Right atrium auricular region (tissue), 2 donors: ENCODE measurements at regions not wholly inside any gene's neighbourhood (a gene's known extent, or its start where the extent isn't known, plus 50 kb on each side); places are given as distances from the start of the nearest gene placed in this dataset.

Source experiments
- DNase-seq: peaks from one replicate; pipeline ENCODE4 v3.0.0-alpha.2; 2019; ENCODE audit warnings: low spot score
- H3K27ac ChIP-seq, 2 donors: fragments of 200-600 bp; sonication (generic); 1 replicate in 1 of 2; 2 replicates in 1 of 2; pipeline ENCODE4 v1.5.1; 2016 to 2019
- H3K27me3 ChIP-seq, 2 donors: fragments of 200-600 bp; sonication (generic); one replicate each; pipeline versions ENCODE4 v1.5.1 to v1.6.0; 2017 to 2019
- H3K36me3 ChIP-seq: fragments of 200-600 bp; sonication (generic); one replicate; pipeline ENCODE4 v1.5.1; 2016
- H3K4me1 ChIP-seq, 2 donors: fragments of 200-600 bp; sonication (generic); one replicate each; pipeline versions ENCODE4 v1.5.1 to v1.6.0; 2017 to 2019
- H3K4me3 ChIP-seq, 2 donors: fragments of 200-600 bp; sonication (generic); 1 replicate in 1 of 2; 2 replicates in 1 of 2; pipeline ENCODE4 v1.5.1; 2017 to 2019; ENCODE audit warnings: mild to moderate bottlenecking in 1 of 2, moderate library complexity in 1 of 2
- H3K9me3 ChIP-seq, 2 donors: fragments of 200-600 bp; sonication (generic); one replicate each; pipeline ENCODE4 v1.5.1; 2019
- TF ChIP-seq, protein P1 (sequence below), 2 donors: fragments of 200-600 bp; sonication (generic); IDR thresholded peaks; one replicate each; pipeline ENCODE4 v1.5.1; 2019; ENCODE audit warnings: antibody characterized with exemption in 2 of 2

DNA sequence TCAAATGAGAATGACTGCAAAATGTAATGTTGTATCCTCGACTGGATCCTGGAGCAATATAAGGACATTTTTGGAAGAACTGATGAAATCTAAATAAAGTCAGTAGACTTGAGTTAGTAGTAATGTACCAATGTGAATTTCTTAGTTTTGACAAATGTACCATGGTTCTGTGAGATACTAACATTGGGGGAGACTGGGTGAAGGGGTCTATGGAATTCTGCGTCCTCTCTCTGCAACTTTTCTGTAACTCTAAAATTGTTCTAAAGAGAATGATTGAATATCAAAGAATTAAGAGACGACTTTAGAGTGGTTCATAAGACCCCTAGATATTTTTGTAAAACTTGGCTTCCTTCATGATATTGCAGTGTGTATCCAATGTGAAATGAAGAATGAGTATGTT, 59.2 kb upstream of the KAZN start:
- no peaks in the 10 kb centered on the region for H3K27me3 ChIP-seq
- no peak overlapping the region for H3K4me3 ChIP-seq
- H3K36me3 ChIP-seq = no peaks in the 10 kb centered on the region
- H3K4me1 ChIP-seq = no peaks in the 10 kb centered on the region
- no peaks in the 10 kb centered on the region for H3K9me3 ChIP-seq
- H3K27ac ChIP-seq = no peak overlapping the region
- no peak for DNase-seq
- TF ChIP-seq, protein P1, sequence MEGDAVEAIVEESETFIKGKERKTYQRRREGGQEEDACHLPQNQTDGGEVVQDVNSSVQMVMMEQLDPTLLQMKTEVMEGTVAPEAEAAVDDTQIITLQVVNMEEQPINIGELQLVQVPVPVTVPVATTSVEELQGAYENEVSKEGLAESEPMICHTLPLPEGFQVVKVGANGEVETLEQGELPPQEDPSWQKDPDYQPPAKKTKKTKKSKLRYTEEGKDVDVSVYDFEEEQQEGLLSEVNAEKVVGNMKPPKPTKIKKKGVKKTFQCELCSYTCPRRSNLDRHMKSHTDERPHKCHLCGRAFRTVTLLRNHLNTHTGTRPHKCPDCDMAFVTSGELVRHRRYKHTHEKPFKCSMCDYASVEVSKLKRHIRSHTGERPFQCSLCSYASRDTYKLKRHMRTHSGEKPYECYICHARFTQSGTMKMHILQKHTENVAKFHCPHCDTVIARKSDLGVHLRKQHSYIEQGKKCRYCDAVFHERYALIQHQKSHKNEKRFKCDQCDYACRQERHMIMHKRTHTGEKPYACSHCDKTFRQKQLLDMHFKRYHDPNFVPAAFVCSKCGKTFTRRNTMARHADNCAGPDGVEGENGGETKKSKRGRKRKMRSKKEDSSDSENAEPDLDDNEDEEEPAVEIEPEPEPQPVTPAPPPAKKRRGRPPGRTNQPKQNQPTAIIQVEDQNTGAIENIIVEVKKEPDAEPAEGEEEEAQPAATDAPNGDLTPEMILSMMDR (IDR thresholded peaks at IDR 0.05) = no peak

DNA sequence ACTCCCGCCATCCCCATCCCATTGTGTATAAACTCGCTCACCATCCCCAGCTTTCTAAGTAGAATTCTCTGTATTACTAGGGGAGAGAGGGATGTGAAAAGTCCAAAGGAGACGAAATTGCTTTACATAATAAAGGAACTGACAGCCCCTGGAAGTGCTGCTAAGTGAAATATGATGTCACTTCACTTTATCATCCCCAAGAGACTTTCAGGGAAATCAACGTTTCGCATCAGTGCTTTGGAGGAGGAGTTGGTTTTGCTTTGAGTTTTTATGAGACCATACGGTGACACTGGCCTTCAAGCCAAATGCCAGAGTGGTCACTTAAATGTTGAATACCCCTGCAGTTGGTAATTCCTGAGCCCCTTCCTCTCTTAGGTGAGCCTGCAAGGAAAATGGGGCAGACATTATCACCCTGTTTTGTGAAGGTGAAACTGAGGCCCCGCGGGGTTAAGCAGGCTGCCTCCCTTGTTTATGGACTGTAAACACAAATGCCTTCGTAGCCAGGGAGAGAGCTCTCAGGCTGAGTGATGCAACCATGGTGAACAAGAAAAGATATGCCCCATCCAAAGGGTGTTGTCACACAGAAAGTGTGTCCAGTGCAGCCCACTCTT, 58.4 kb upstream of the KAZN start:
- H3K27ac ChIP-seq = no peak overlapping the region
- no peaks in the 10 kb centered on the region for H3K9me3 ChIP-seq
- H3K27me3 ChIP-seq = no peaks in the 10 kb centered on the region
- TF ChIP-seq, protein P1 (IDR thresholded peaks at IDR 0.05) = no peak
- DNase-seq = no peak
- H3K36me3 ChIP-seq = no peaks in the 10 kb centered on the region
- no peak overlapping the region for H3K4me3 ChIP-seq
- no peaks in the 10 kb centered on the region for H3K4me1 ChIP-seq

DNA sequence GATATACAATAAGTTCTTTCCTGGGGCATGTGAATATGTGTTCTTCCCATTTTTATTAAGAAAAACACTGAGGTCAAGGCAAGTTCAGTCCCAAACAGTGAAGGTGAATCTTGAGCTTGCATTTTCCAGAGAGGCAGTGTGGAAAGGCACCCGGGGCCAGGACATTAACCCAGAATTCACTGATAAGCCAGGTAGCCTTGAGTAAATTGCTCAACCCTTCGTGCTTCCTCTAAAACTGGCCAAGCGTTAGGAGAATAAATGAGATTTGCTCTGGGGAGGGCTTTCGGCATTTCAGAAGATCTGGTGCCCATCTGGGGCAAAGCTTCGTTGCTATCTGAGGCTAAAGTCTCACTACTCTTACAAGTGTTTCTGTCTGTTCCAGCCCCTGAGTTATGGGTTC, 57.1 kb upstream of the KAZN start:
- TF ChIP-seq, protein P1 (IDR thresholded peaks at IDR 0.05) = no peak
- Histone ChIP-seq H3K27me3 (no peaks in the 10 kb centered on the region), H3K27ac (no peak overlapping the region), H3K36me3 (no peaks in the 10 kb centered on the region), H3K4me1 (no peaks in the 10 kb centered on the region), H3K9me3 (no peaks in the 10 kb centered on the region), H3K4me3 (no peak overlapping the region)
- DNase-seq = no peak

DNA sequence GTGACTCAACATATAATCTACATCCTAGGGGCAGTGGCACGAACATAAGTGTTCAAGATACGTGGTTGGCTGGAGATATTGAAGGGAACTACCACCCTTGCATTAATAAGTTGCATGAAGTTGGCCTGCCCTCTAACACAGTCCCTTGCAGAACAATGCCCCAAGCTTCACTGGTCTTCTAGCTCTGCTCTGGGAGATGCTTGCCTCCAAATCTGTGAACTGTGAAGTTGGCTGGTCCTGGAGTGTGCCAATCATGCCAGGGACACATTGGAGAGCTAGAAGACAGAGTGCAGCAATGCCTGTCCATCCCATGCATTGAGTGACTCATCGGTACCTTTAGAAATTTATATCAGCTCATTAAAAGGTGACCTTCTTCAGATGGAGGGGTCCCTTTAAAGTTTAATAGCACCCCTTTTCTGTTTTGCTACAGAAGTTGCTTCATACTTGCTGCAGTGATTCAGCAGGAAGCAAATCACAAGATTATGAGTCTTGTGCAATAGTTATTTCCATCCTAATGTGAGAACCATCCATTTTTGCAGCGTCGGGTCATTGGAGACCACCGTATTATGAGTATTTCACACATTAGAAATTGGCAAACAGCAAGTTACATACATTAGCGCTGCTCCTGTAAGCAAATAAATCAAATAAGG, 55.2 kb upstream of the KAZN start:
- no peak overlapping the region for H3K27ac ChIP-seq
- no peak for DNase-seq
- H3K36me3 ChIP-seq = no peaks in the 10 kb centered on the region
- TF ChIP-seq, protein P1 (IDR thresholded peaks at IDR 0.05) = no peak
- no peak overlapping the region for H3K4me3 ChIP-seq
- H3K9me3 ChIP-seq = no peaks in the 10 kb centered on the region
- H3K4me1 ChIP-seq = no peaks in the 10 kb centered on the region
- no peaks in the 10 kb centered on the region for H3K27me3 ChIP-seq

DNA sequence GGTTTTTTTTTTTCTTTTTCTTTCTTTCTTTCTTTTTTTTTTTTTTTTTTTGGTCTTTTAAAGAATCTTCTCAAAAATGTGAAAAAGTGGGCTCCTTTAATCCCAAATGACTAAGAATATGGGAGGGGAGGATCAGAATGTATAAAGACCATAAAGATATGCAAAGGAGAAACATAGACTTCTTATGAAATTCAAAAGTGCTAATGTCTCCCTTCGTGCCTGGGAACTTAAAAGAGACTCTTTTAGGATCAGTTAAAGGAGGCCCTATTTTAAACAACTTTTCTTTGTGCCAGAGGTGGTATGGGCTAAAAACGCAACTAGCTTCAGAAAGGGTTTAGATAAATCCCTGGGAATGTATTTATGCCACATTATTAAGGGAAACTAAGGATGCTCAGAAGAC, 54.2 kb upstream of the KAZN start:
- DNase-seq = no peak
- Histone ChIP-seq H3K36me3 (no peaks in the 10 kb centered on the region), H3K27me3 (no peaks in the 10 kb centered on the region), H3K4me3 (no peak overlapping the region), H3K4me1 (no peaks in the 10 kb centered on the region), H3K27ac (no peak overlapping the region), H3K9me3 (no peaks in the 10 kb centered on the region)
- TF ChIP-seq, protein P1 (IDR thresholded peaks at IDR 0.05) = no peak
